ENCODE measurements at regions not wholly inside any gene's neighbourhood (a gene's known extent, or its start where the extent isn't known, plus 50 kb on each side); places are given as distances from the start of the nearest gene placed in this dataset.
"Not testable (repeated sequence)": the region's sequence is repeated elsewhere in the genome, so short reads cannot be mapped to it uniquely, and the experiment has no call there.

- H3K27me3 ChIP-seq (replicated peaks in 1 of 7) = no peaks in the 10 kb centered on the region
- TF ChIP-seq POLR2A (IDR thresholded peaks at IDR 0.05) (no peak), POLR2AphosphoS5 (IDR thresholded peaks at IDR 0.05) (no peak), CTCF (IDR thresholded peaks at IDR 0.05 in 8 of 11, conservative IDR thresholded peaks at IDR 0.05 in 3 of 11) (no peak)
- no peak for DNase-seq
- no peak overlapping the region for H3K4me3 ChIP-seq
- H3K9me3 ChIP-seq = peaks cover 0 to 16% (median 0%) of the 10 kb centered on the region in 8 donors
- no peaks in the 10 kb centered on the region for H3K4me1 ChIP-seq
- no peak overlapping the region for H3K27ac ChIP-seq
- intact Hi-C loops (cut with DNase I; ENCODE audit: low total_unique reads) = no loop called here
- no peaks in the 10 kb centered on the region for H3K36me3 ChIP-seq
- WGBS, 5 donors = 84 to 90% (median 85%) methylated on average over 4 of the region's 4 CpGs
Observed at GRCh38 chr1:190011585-190011984, 466.1 kb downstream of the BRINP3 start.

- H3K27me3 ChIP-seq (replicated peaks in 1 of 7); H3K27ac ChIP-seq; H3K36me3 ChIP-seq; intact Hi-C loops (cut with DNase I; ENCODE audit: low total_unique reads); H3K4me3 ChIP-seq; H3K4me1 ChIP-seq; DNase-seq: not testable (repeated sequence)
- 88 to 96% (median 92%) methylated on average over 16 of the region's 16 CpGs for WGBS, 5 donors
- H3K9me3 ChIP-seq = peaks cover 0 to 20% (median 13%) of the 10 kb centered on the region in 8 donors
Observed at GRCh38 chr1:190019151-190019550, 458.5 kb downstream of the BRINP3 start.

- Histone ChIP-seq H3K27ac (no peak overlapping the region), H3K9me3 (peaks cover 0 to 20% (median 13%) of the 10 kb centered on the region in 8 donors), H3K4me1 (no peaks in the 10 kb centered on the region), H3K36me3 (no peaks in the 10 kb centered on the region), H3K27me3 (replicated peaks in 1 of 7) (no peaks in the 10 kb centered on the region), H3K4me3 (no peak overlapping the region)
- WGBS, 5 donors = 81 to 92% (median 88%) methylated on average over 6 of the region's 6 CpGs
- intact Hi-C loops (cut with DNase I; ENCODE audit: low total_unique reads) = no loop called here
- TF ChIP-seq POLR2A (IDR thresholded peaks at IDR 0.05) = no peak
- no peak for TF ChIP-seq POLR2AphosphoS5 (IDR thresholded peaks at IDR 0.05)
- no peak for DNase-seq
Observed at GRCh38 chr1:190019717-190020116, 457.9 kb downstream of the BRINP3 start.

- TF ChIP-seq CTCF (IDR thresholded peaks at IDR 0.05 in 8 of 11, conservative IDR thresholded peaks at IDR 0.05 in 3 of 11) (no peak), POLR2AphosphoS5 (IDR thresholded peaks at IDR 0.05) (no peak), POLR2A (IDR thresholded peaks at IDR 0.05) (no peak)
- Histone ChIP-seq H3K4me3 (no peak overlapping the region), H3K27ac (no peak overlapping the region), H3K4me1 (no peaks in the 10 kb centered on the region), H3K9me3 (peaks cover 0 to 28% (median 14%) of the 10 kb centered on the region in 8 donors), H3K36me3 (no peaks in the 10 kb centered on the region), H3K27me3 (replicated peaks in 1 of 7) (no peaks in the 10 kb centered on the region)
- WGBS, 5 donors = 70 to 87% (median 72%) methylated on average over 3 of the region's 3 CpGs
- no peak for DNase-seq
- intact Hi-C loops (cut with DNase I; ENCODE audit: low total_unique reads) = no loop called here
Observed at GRCh38 chr1:190022709-190023108, 455.0 kb downstream of the BRINP3 start.

- Histone ChIP-seq H3K36me3 (no peaks in the 10 kb centered on the region), H3K9me3 (peaks cover 0 to 17% (median 4%) of the 10 kb centered on the region in 8 donors), H3K4me1 (no peaks in the 10 kb centered on the region), H3K4me3 (no peak overlapping the region), H3K27ac (no peak overlapping the region), H3K27me3 (replicated peaks in 1 of 7) (no peaks in the 10 kb centered on the region)
- 36 to 94% (median 86%) methylated on average over 1 of the region's 1 CpG for WGBS, 5 donors
- no peak for DNase-seq
- intact Hi-C loops (cut with DNase I; ENCODE audit: low total_unique reads) = no loop called here
- TF ChIP-seq POLR2AphosphoS5 (IDR thresholded peaks at IDR 0.05) (no peak), POLR2A (IDR thresholded peaks at IDR 0.05) (no peak), CTCF (IDR thresholded peaks at IDR 0.05 in 8 of 11, conservative IDR thresholded peaks at IDR 0.05 in 3 of 11) (no peak)
Observed at GRCh38 chr1:190029441-190029840, 448.2 kb downstream of the BRINP3 start.
